GM18868 (cell line): ENCODE measurements at regions not wholly inside any gene's neighbourhood (a gene's known extent, or its start where the extent isn't known, plus 50 kb on each side); places are given as distances from the start of the nearest gene placed in this dataset.
"Not testable (repeated sequence)": the region's sequence is repeated elsewhere in the genome, so short reads cannot be mapped to it uniquely, and the experiment has no call there.

Experiments
- ATAC-seq: cut with Tn5 transposase; IDR thresholded peaks from one replicate; pipeline ENCODE4 v1.9.1; 2021; ENCODE audit warnings: mild to moderate bottlenecking, moderate library complexity; ENCODE audit not compliant: unreplicated experiment

GRCh38 chr19:31840371-31840770, 491.1 kb upstream of the TSHZ3 start:
- no peak for ATAC-seq

- ATAC-seq, result no peak
These were observed 492.5 kb upstream of the TSHZ3 start for GRCh38 chr19:31841755-31842154.

GRCh38 chr19:31863122-31863521, 482.3 kb upstream of the ZNF507 start:
- ATAC-seq, result no peak

- ATAC-seq, result no peak
These were observed 471.1 kb upstream of the ZNF507 start for GRCh38 chr19:31874313-31874712.

GRCh38 chr19:31875591-31875990, 469.8 kb upstream of the ZNF507 start:
- ATAC-seq, result no peak

- no peak for ATAC-seq
These were observed 465.1 kb upstream of the ZNF507 start for GRCh38 chr19:31880283-31880682.

GRCh38 chr19:31881988-31882387, 463.4 kb upstream of the ZNF507 start:
- ATAC-seq, result no peak

GRCh38 chr19:31882709-31883108, 462.7 kb upstream of the ZNF507 start:
- no peak for ATAC-seq

- ATAC-seq, result no peak
These were observed 462.0 kb upstream of the ZNF507 start for GRCh38 chr19:31883296-31883990.

- no peak for ATAC-seq
These were observed 460.0 kb upstream of the ZNF507 start for GRCh38 chr19:31885280-31885853.

- no peak for ATAC-seq
These were observed 455.2 kb upstream of the ZNF507 start for GRCh38 chr19:31890230-31890629.

GRCh38 chr19:31892060-31892459, 453.4 kb upstream of the ZNF507 start:
- no peak for ATAC-seq

- ATAC-seq, result not testable (repeated sequence)
These were observed 451.9 kb upstream of the ZNF507 start for GRCh38 chr19:31893491-31893890.

GRCh38 chr19:31894451-31894850, 451.0 kb upstream of the ZNF507 start:
- ATAC-seq, result no peak

- ATAC-seq, result no peak
These were observed 448.1 kb upstream of the ZNF507 start for GRCh38 chr19:31897292-31897691.

GRCh38 chr19:31900991-31901390, 444.4 kb upstream of the ZNF507 start:
- no peak for ATAC-seq

GRCh38 chr19:31902821-31903220, 442.6 kb upstream of the ZNF507 start:
- no peak for ATAC-seq

GRCh38 chr19:31903979-31904378, 441.4 kb upstream of the ZNF507 start:
- no peak for ATAC-seq

GRCh38 chr19:31906111-31906871, 439.1 kb upstream of the ZNF507 start:
- no peak for ATAC-seq

GRCh38 chr19:31907661-31908060, 437.7 kb upstream of the ZNF507 start:
- no peak for ATAC-seq

GRCh38 chr19:31908080-31908479, 437.3 kb upstream of the ZNF507 start:
- no peak for ATAC-seq
